Mammary epithelial cell (primary cell): ENCODE measurements at regions not wholly inside any gene's neighbourhood (a gene's known extent, or its start where the extent isn't known, plus 50 kb on each side); places are given as distances from the start of the nearest gene placed in this dataset.

ENCODE experiments used
- CTCF ChIP-seq, 2 donors: IDR thresholded peaks in 1 of 2; conservative IDR thresholded peaks in 1 of 2; 2 replicates each; pipeline ENCODE4 v1.5.1; 2011 to 2012; ENCODE audit warnings: inconsistent platforms in 2 of 2, low read length in 2 of 2, mild to moderate bottlenecking in 2 of 2, control low read depth in 1 of 2, low read depth in 1 of 2; ENCODE audit not compliant: insufficient read depth in 1 of 2; ENCODE audit errors: extremely low read depth in 1 of 2
- EZH2 ChIP-seq: IDR thresholded peaks from 2 replicates; pipeline ENCODE4 v1.6.1; 2012; ENCODE audit warnings: low read length, inconsistent platforms, borderline replicate concordance

GRCh38 chr3:3631114-3631513, 168.1 kb upstream of the LRRN1 start:
- no peak for TF ChIP-seq EZH2
- TF ChIP-seq CTCF (conservative IDR thresholded peaks at IDR 0.05 in 1 of 2, IDR thresholded peaks at IDR 0.05 in 1 of 2; ENCODE audit: extremely low read depth in 1 of 2, insufficient read depth in 1 of 2, low read depth in 1 of 2, low read length in 2 of 2), result no peak
